ENCODE measurements at regions not wholly inside any gene's neighbourhood (a gene's known extent, or its start where the extent isn't known, plus 50 kb on each side); places are given as distances from the start of the nearest gene placed in this dataset.

DNA sequence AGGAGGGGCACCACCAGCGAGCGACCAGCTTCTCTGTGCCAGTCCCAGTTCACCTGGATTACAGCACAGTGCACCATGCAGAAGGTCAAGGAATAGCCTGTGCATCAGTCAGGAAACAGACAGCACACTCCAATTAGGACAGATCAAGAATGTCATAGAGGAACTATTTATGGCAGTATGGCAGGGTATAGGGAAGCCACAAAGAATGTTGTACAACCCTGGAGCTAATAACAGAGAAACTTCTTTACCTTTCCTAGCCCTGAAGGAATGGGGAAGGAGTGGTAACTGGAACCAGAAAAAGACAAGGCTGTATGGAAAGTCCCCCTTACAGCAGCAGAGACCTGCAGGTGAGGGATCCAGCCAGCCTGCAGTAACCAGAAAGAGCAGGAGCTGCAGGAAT is 87.8 kb upstream of the USP24 start:
- TF ChIP-seq FOXJ3 (CRISPR knock-in tag; IDR thresholded peaks at IDR 0.05; ENCODE audit: borderline replicate concordance): no peak
- no peak for TF ChIP-seq SMAD4 (CRISPR knock-in tag; IDR thresholded peaks at IDR 0.05)
- TF ChIP-seq, protein P1, sequence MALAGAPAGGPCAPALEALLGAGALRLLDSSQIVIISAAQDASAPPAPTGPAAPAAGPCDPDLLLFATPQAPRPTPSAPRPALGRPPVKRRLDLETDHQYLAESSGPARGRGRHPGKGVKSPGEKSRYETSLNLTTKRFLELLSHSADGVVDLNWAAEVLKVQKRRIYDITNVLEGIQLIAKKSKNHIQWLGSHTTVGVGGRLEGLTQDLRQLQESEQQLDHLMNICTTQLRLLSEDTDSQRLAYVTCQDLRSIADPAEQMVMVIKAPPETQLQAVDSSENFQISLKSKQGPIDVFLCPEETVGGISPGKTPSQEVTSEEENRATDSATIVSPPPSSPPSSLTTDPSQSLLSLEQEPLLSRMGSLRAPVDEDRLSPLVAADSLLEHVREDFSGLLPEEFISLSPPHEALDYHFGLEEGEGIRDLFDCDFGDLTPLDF (CRISPR knock-in tag; IDR thresholded peaks at IDR 0.05): no peak
- TF ChIP-seq, protein P2, sequence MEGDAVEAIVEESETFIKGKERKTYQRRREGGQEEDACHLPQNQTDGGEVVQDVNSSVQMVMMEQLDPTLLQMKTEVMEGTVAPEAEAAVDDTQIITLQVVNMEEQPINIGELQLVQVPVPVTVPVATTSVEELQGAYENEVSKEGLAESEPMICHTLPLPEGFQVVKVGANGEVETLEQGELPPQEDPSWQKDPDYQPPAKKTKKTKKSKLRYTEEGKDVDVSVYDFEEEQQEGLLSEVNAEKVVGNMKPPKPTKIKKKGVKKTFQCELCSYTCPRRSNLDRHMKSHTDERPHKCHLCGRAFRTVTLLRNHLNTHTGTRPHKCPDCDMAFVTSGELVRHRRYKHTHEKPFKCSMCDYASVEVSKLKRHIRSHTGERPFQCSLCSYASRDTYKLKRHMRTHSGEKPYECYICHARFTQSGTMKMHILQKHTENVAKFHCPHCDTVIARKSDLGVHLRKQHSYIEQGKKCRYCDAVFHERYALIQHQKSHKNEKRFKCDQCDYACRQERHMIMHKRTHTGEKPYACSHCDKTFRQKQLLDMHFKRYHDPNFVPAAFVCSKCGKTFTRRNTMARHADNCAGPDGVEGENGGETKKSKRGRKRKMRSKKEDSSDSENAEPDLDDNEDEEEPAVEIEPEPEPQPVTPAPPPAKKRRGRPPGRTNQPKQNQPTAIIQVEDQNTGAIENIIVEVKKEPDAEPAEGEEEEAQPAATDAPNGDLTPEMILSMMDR (IDR thresholded peaks at IDR 0.05): no peak
- no peak for TF ChIP-seq TEAD4 (CRISPR knock-in tag; IDR thresholded peaks at IDR 0.05)
- no peak for TF ChIP-seq MXD4 (CRISPR knock-in tag; IDR thresholded peaks at IDR 0.05; ENCODE audit: borderline replicate concordance)
- TF ChIP-seq, protein P3, sequence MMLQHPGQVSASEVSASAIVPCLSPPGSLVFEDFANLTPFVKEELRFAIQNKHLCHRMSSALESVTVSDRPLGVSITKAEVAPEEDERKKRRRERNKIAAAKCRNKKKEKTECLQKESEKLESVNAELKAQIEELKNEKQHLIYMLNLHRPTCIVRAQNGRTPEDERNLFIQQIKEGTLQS (CRISPR knock-in tag; conservative IDR thresholded peaks at IDR 0.05): no peak
- no peak for TF ChIP-seq ZNF138 (CRISPR knock-in tag; conservative IDR thresholded peaks at IDR 0.05)
- TF ChIP-seq SMAD3 (CRISPR knock-in tag; IDR thresholded peaks at IDR 0.05; ENCODE audit: borderline replicate concordance): no peak
- TF ChIP-seq, protein P4, sequence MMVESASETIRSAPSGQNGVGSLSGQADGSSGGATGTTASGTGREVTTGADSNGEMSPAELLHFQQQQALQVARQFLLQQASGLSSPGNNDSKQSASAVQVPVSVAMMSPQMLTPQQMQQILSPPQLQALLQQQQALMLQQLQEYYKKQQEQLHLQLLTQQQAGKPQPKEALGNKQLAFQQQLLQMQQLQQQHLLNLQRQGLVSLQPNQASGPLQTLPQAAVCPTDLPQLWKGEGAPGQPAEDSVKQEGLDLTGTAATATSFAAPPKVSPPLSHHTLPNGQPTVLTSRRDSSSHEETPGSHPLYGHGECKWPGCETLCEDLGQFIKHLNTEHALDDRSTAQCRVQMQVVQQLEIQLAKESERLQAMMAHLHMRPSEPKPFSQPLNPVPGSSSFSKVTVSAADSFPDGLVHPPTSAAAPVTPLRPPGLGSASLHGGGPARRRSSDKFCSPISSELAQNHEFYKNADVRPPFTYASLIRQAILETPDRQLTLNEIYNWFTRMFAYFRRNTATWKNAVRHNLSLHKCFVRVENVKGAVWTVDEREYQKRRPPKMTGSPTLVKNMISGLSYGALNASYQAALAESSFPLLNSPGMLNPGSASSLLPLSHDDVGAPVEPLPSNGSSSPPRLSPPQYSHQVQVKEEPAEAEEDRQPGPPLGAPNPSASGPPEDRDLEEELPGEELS (CRISPR knock-in tag; IDR thresholded peaks at IDR 0.05): no peak
- TF ChIP-seq OVOL2 (CRISPR knock-in tag; IDR thresholded peaks at IDR 0.05; ENCODE audit: borderline replicate concordance): no peak
